Activated T-cell treated with anti-CD3 and anti-CD28 coated beads for 4 hours (primary cell): ENCODE measurements at regions not wholly inside any gene's neighbourhood (a gene's known extent, or its start where the extent isn't known, plus 50 kb on each side); places are given as distances from the start of the nearest gene placed in this dataset.

ENCODE experiments used
- DNase-seq: peaks from one replicate; pipeline ENCODE4 v3.0.0-alpha.2; 2020

- no peak for DNase-seq
These were observed 53.5 kb upstream of the FAM9B start for GRCh38 chrX:9087271-9088040.

GRCh38 chrX:9088896-9089295 lies 55.0 kb upstream of the FAM9B start:
- DNase-seq = no peak

GRCh38 chrX:9090766-9091165 lies 56.8 kb upstream of the FAM9B start:
- no peak for DNase-seq

GRCh38 chrX:9091258-9091657 lies 57.3 kb upstream of the FAM9B start:
- DNase-seq = no peak

- no peak for DNase-seq
These were observed 69.0 kb upstream of the FAM9B start for GRCh38 chrX:9102956-9103355.

- DNase-seq = no peak
These were observed 74.1 kb upstream of the FAM9B start for GRCh38 chrX:9108054-9108453.

- DNase-seq = no peak
These were observed 76.9 kb upstream of the FAM9B start for GRCh38 chrX:9110808-9111207.

- DNase-seq = no peak
These were observed 80.3 kb upstream of the FAM9B start for GRCh38 chrX:9114245-9114644.

- DNase-seq = no peak
These were observed 83.9 kb upstream of the FAM9B start for GRCh38 chrX:9117851-9118250.

- DNase-seq = no peak
These were observed 88.8 kb upstream of the FAM9B start for GRCh38 chrX:9122519-9123245.

- DNase-seq = no peak
These were observed 94.1 kb upstream of the FAM9B start for GRCh38 chrX:9127986-9128385.

- no peak for DNase-seq
These were observed 96.1 kb upstream of the FAM9B start for GRCh38 chrX:9130031-9130430.

GRCh38 chrX:9131066-9131465 lies 97.1 kb upstream of the FAM9B start:
- DNase-seq = no peak

GRCh38 chrX:9132036-9132638 lies 98.2 kb upstream of the FAM9B start:
- no peak for DNase-seq

- DNase-seq = no peak
These were observed 99.5 kb upstream of the FAM9B start for GRCh38 chrX:9133426-9133825.

GRCh38 chrX:9134366-9134765 lies 100.4 kb upstream of the FAM9B start:
- no peak for DNase-seq

- no peak for DNase-seq
These were observed 102.1 kb upstream of the FAM9B start for GRCh38 chrX:9135901-9136510.

- no peak for DNase-seq
These were observed 103.2 kb upstream of the FAM9B start for GRCh38 chrX:9137152-9137551.

GRCh38 chrX:9141496-9141895 lies 107.6 kb upstream of the FAM9B start:
- DNase-seq = no peak

GRCh38 chrX:9144701-9145241 lies 110.8 kb upstream of the FAM9B start:
- no peak for DNase-seq

GRCh38 chrX:9146657-9147056 lies 112.7 kb upstream of the FAM9B start:
- DNase-seq = no peak

GRCh38 chrX:9147086-9147485 lies 113.2 kb upstream of the FAM9B start:
- no peak for DNase-seq

GRCh38 chrX:9147726-9148125 lies 113.8 kb upstream of the FAM9B start:
- DNase-seq = no peak
